ENCODE measurements at regions not wholly inside any gene's neighbourhood (a gene's known extent, or its start where the extent isn't known, plus 50 kb on each side); places are given as distances from the start of the nearest gene placed in this dataset.

- no peak for TF ChIP-seq POLR2A (IDR thresholded peaks at IDR 0.05)
- TF ChIP-seq CTCF (IDR thresholded peaks at IDR 0.05), result no peak
- TF ChIP-seq POLR2AphosphoS5 (IDR thresholded peaks at IDR 0.05), result no peak
Observed at GRCh38 chr3:74003734-74004133, 379.0 kb upstream of the PDZRN3 start.

Data from breast epithelium (tissue), 3 donors.